PC-3 (cell line): ENCODE measurements at regions not wholly inside any gene's neighbourhood (a gene's known extent, or its start where the extent isn't known, plus 50 kb on each side); places are given as distances from the start of the nearest gene placed in this dataset.

Experiments
- CTCF ChIP-seq: fragments of 300-600 bp; sonication (generic); conservative IDR thresholded peaks from 2 replicates; pipeline ENCODE4 v1.5.1; 2017; ENCODE audit warnings: antibody characterized with exemption, low read depth, mild to moderate bottlenecking, low read length
- EZH2 ChIP-seq: fragments of 300-600 bp; sonication (generic); IDR thresholded peaks from one replicate; pipeline ENCODE4 v1.6.1; 2017; ENCODE audit warnings: antibody characterized with exemption, mild to moderate bottlenecking, low read length; ENCODE audit not compliant: unreplicated experiment

GRCh38 chr7:142451817-142452216, 194.0 kb upstream of the PRSS58 start:
- TF ChIP-seq CTCF (no peak), EZH2 (no peak)
